Neural cell (in vitro differentiated cells): ENCODE measurements at regions not wholly inside any gene's neighbourhood (a gene's known extent, or its start where the extent isn't known, plus 50 kb on each side); places are given as distances from the start of the nearest gene placed in this dataset.

Experiments
- H2AFZ ChIP-seq: fragments of 200-600, 300-800 bp; sonication (generic), shearing (Covaris generic); 2 replicates; pipeline ENCODE4 v1.6.0; 2014; ENCODE audit warnings: low read depth, mild to moderate bottlenecking, antibody characterized with exemption, low read length, moderate library complexity
- H3F3A ChIP-seq: fragments of 200-600 bp; shearing (Covaris generic); 2 replicates; pipeline ENCODE4 v1.6.1; 2016; ENCODE audit warnings: mild to moderate bottlenecking, moderate library complexity, mixed read lengths, antibody characterized with exemption, low read length; ENCODE audit not compliant: insufficient read depth, poor library complexity, severe bottlenecking
- H3K27ac ChIP-seq: fragments of 200-600, 300-800 bp; sonication (generic), shearing (Covaris generic); 2 replicates; pipeline ENCODE4 v1.5.1; 2014; ENCODE audit warnings: mild to moderate bottlenecking, low read length, moderate library complexity
- H3K27me3 ChIP-seq: fragments of 300-800, 200-600 bp; sonication (generic), shearing (Covaris generic); 2 replicates; pipeline ENCODE4 v1.6.0; 2014; ENCODE audit warnings: mild to moderate bottlenecking, low read depth, low read length, moderate library complexity; ENCODE audit not compliant: insufficient read depth
- H3K36me3 ChIP-seq: fragments of 300-800, 200-600 bp; sonication (generic), shearing (Covaris generic); 2 replicates; pipeline ENCODE4 v1.5.1; 2014; ENCODE audit warnings: mild to moderate bottlenecking, antibody characterized with exemption, low read length, moderate library complexity; ENCODE audit not compliant: insufficient read depth
- H3K4me2 ChIP-seq: fragments of 300-800, 200-600 bp; sonication (generic), shearing (Covaris generic); 2 replicates; pipeline ENCODE4 v1.6.0; 2014; ENCODE audit warnings: mild to moderate bottlenecking, low read length
- H3K4me3 ChIP-seq: fragments of 300-800, 200-600 bp; sonication (generic), shearing (Covaris generic); 2 replicates; pipeline ENCODE4 v1.5.1; 2014; ENCODE audit warnings: mild to moderate bottlenecking, low read length, moderate library complexity
- H3K79me2 ChIP-seq: fragments of 200-600 bp; shearing (Covaris generic); replicated peaks from 2 replicates; pipeline ENCODE4 v1.6.0; 2014; ENCODE audit warnings: mild to moderate bottlenecking, low read length, moderate library complexity; ENCODE audit not compliant: insufficient read depth
- H3K9ac ChIP-seq: fragments of 300-800, 200-600 bp; sonication (generic), shearing (Covaris generic); 2 replicates; pipeline ENCODE4 v1.6.1; 2016; ENCODE audit warnings: mild to moderate bottlenecking, low read length, mixed read lengths
- H3K9me2 ChIP-seq: fragments of 200-600 bp; shearing (Covaris generic); 2 replicates; pipeline ENCODE4 v1.6.1; 2016; ENCODE audit warnings: mild to moderate bottlenecking, low read length, mixed read lengths; ENCODE audit not compliant: insufficient read depth
- H3K9me3 ChIP-seq: fragments of 200-600, 300-800 bp; sonication (generic), shearing (Covaris generic); 2 replicates; pipeline ENCODE4 v1.6.1; 2016; ENCODE audit warnings: mild to moderate bottlenecking, mixed run types, low read length, moderate library complexity, mixed read lengths
- H4K20me1 ChIP-seq: fragments of 200-600 bp; shearing (Covaris generic); 2 replicates; pipeline ENCODE4 v1.6.1; 2016; ENCODE audit warnings: mild to moderate bottlenecking, mixed run types; ENCODE audit not compliant: insufficient read depth
- EP300 ChIP-seq: fragments of 450-650 bp; conservative IDR thresholded peaks from 2 replicates; pipeline ENCODE4 v1.6.1; 2014; ENCODE audit warnings: antibody characterized with exemption, mild to moderate bottlenecking, moderate library complexity; ENCODE audit not compliant: poor library complexity, severe bottlenecking
- EZH2 ChIP-seq: fragments of 200-600, 300-800 bp; shearing (Covaris generic), sonication (generic); IDR thresholded peaks from 2 replicates; pipeline ENCODE4 v1.6.1; 2014; ENCODE audit warnings: antibody characterized with exemption, low read length, borderline replicate concordance, mild to moderate bottlenecking; ENCODE audit not compliant: insufficient read depth, poor library complexity, severe bottlenecking
- MXI1 ChIP-seq: fragments of 450-650 bp; conservative IDR thresholded peaks from 2 replicates; pipeline ENCODE4 v1.6.1; 2014; ENCODE audit warnings: antibody characterized with exemption, mild to moderate bottlenecking; ENCODE audit not compliant: poor library complexity, severe bottlenecking
- POLR2AphosphoS5 ChIP-seq: IDR thresholded peaks from 2 replicates; pipeline ENCODE4 v1.6.1; 2012
- RAD21 ChIP-seq: fragments of 450-650 bp; conservative IDR thresholded peaks from 2 replicates; pipeline ENCODE4 v1.6.1; 2014; ENCODE audit warnings: antibody characterized with exemption, mild to moderate bottlenecking, moderate library complexity
- SMC3 ChIP-seq: fragments of 450-650 bp; conservative IDR thresholded peaks from 2 replicates; pipeline ENCODE4 v1.6.1; 2014; ENCODE audit warnings: antibody characterized with exemption, mild to moderate bottlenecking, moderate library complexity; ENCODE audit not compliant: poor library complexity
- TAF1 ChIP-seq: IDR thresholded peaks from 2 replicates; pipeline ENCODE4 v1.6.1; 2012; ENCODE audit warnings: low read depth
- TF ChIP-seq, protein P1 (sequence below): IDR thresholded peaks from 2 replicates; pipeline ENCODE4 v1.6.1; 2012; ENCODE audit warnings: borderline replicate concordance
- TF ChIP-seq, protein P2 (sequence below): fragments of 450-650 bp; IDR thresholded peaks from 2 replicates; pipeline ENCODE4 v1.5.1; 2014; ENCODE audit warnings: antibody characterized with exemption, mild to moderate bottlenecking, moderate library complexity; ENCODE audit not compliant: poor library complexity, severe bottlenecking

DNA sequence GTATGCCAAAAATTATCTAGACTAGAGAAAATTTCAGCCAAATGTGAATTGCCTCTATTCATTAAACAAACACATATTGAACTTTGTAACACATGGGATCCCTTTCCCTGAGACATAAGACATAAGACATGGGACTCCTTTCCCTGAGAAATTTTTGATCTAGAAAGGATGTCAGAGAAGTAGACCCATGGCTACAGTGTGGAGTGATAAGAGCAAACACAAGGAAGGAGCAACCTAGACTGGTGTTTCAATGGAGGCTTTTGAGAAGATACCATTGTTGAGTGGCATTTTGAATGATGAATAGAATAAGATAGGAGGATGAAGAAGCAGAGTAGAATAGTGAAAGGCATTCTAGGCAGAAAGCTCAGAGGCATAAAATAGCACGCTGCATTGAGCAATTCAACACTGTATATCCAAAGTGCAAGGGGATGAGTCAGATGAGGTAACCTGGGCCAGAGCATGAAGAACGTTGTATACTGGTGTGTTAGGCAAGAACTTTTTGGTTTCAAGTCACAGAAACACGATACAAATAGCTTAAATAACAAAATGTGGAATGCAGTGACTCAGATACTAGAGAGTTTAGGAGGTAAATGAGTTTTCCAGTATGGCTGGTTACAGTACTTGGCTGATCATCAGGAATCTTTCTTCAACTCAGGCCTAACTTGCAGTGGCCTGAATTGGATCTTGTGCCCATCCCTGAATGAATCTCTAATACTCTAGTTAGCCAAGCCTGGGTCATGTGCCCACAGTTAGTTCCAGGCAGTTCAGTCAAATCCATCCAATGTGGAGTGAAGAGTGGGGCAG, 129.8 kb upstream of the TANK start:
- no peak overlapping the region for H3K4me3 ChIP-seq
- no peaks in the 10 kb centered on the region for H3K36me3 ChIP-seq
- H3K27ac ChIP-seq = no peak overlapping the region
- H4K20me1 ChIP-seq = no peaks in the 10 kb centered on the region
- H3F3A ChIP-seq = no peaks in the 10 kb centered on the region
- H3K9me2 ChIP-seq = no peaks in the 10 kb centered on the region
- no peak overlapping the region for H3K9ac ChIP-seq
- H3K27me3 ChIP-seq = no peaks in the 10 kb centered on the region
- TF ChIP-seq EP300 = no peak
- TF ChIP-seq, protein P1, sequence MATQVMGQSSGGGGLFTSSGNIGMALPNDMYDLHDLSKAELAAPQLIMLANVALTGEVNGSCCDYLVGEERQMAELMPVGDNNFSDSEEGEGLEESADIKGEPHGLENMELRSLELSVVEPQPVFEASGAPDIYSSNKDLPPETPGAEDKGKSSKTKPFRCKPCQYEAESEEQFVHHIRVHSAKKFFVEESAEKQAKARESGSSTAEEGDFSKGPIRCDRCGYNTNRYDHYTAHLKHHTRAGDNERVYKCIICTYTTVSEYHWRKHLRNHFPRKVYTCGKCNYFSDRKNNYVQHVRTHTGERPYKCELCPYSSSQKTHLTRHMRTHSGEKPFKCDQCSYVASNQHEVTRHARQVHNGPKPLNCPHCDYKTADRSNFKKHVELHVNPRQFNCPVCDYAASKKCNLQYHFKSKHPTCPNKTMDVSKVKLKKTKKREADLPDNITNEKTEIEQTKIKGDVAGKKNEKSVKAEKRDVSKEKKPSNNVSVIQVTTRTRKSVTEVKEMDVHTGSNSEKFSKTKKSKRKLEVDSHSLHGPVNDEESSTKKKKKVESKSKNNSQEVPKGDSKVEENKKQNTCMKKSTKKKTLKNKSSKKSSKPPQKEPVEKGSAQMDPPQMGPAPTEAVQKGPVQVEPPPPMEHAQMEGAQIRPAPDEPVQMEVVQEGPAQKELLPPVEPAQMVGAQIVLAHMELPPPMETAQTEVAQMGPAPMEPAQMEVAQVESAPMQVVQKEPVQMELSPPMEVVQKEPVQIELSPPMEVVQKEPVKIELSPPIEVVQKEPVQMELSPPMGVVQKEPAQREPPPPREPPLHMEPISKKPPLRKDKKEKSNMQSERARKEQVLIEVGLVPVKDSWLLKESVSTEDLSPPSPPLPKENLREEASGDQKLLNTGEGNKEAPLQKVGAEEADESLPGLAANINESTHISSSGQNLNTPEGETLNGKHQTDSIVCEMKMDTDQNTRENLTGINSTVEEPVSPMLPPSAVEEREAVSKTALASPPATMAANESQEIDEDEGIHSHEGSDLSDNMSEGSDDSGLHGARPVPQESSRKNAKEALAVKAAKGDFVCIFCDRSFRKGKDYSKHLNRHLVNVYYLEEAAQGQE = no peak
- no peak for TF ChIP-seq SMC3
- TF ChIP-seq, protein P2, sequence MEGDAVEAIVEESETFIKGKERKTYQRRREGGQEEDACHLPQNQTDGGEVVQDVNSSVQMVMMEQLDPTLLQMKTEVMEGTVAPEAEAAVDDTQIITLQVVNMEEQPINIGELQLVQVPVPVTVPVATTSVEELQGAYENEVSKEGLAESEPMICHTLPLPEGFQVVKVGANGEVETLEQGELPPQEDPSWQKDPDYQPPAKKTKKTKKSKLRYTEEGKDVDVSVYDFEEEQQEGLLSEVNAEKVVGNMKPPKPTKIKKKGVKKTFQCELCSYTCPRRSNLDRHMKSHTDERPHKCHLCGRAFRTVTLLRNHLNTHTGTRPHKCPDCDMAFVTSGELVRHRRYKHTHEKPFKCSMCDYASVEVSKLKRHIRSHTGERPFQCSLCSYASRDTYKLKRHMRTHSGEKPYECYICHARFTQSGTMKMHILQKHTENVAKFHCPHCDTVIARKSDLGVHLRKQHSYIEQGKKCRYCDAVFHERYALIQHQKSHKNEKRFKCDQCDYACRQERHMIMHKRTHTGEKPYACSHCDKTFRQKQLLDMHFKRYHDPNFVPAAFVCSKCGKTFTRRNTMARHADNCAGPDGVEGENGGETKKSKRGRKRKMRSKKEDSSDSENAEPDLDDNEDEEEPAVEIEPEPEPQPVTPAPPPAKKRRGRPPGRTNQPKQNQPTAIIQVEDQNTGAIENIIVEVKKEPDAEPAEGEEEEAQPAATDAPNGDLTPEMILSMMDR = no peak
- TF ChIP-seq EZH2 = no peak
- TF ChIP-seq POLR2AphosphoS5 = no peak
- TF ChIP-seq TAF1 = no peak
- TF ChIP-seq RAD21 = no peak
- no peak for TF ChIP-seq MXI1
- H2AFZ ChIP-seq = no peak overlapping the region
- no peaks in the 10 kb centered on the region for H3K9me3 ChIP-seq
- H3K4me2 ChIP-seq = no peak overlapping the region
- no peaks in the 10 kb centered on the region for H3K79me2 ChIP-seq

DNA sequence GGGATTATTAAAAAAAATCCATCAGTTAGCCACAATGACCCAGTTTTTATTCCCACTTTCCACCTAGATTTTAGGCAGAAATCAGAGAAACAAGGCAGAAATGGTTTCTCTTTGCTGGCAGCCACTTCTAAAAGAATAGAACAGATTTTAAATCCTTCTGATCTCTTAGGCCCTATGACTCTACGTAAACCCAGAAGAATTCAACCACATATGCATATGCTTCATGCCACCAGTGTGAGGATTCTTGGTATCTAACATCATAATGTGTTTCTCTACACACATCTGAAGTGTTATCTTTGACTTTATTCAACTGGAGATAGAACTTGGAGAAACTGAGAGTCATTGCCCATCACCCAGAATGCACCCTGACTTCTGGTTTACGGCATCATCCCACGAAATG, 128.7 kb upstream of the TANK start:
- Histone ChIP-seq H3K79me2 (no peaks in the 10 kb centered on the region), H3F3A (no peaks in the 10 kb centered on the region), H3K9ac (no peak overlapping the region), H3K27ac (no peak overlapping the region), H2AFZ (no peak overlapping the region), H3K9me3 (no peaks in the 10 kb centered on the region), H3K9me2 (no peaks in the 10 kb centered on the region), H3K4me2 (no peak overlapping the region), H3K27me3 (no peaks in the 10 kb centered on the region), H4K20me1 (no peaks in the 10 kb centered on the region), H3K36me3 (no peaks in the 10 kb centered on the region), H3K4me3 (no peak overlapping the region)
- TF ChIP-seq, protein P2 = no peak
- no peak for TF ChIP-seq RAD21
- no peak for TF ChIP-seq MXI1
- TF ChIP-seq SMC3 = no peak
- no peak for TF ChIP-seq EZH2
- TF ChIP-seq EP300 = no peak
- TF ChIP-seq TAF1 = no peak
- TF ChIP-seq POLR2AphosphoS5 = no peak
- TF ChIP-seq, protein P1 = no peak
